NB4 (cell line): ENCODE measurements at regions not wholly inside any gene's neighbourhood (a gene's known extent, or its start where the extent isn't known, plus 50 kb on each side); places are given as distances from the start of the nearest gene placed in this dataset.

Experiments
- DNase-seq: peaks from one replicate; pipeline ENCODE4 v3.0.0; 2010; ENCODE audit warnings: low read depth
- H3K4me3 ChIP-seq: one replicate; pipeline ENCODE4 v1.5.1; 2011; ENCODE audit warnings: mild to moderate bottlenecking, low read depth, low read length, moderate library complexity
- CTCF ChIP-seq: IDR thresholded peaks from one replicate; pipeline ENCODE4 v1.5.1; 2012; ENCODE audit warnings: low read depth, low read length
- MYC ChIP-seq: IDR thresholded peaks from 2 replicates; pipeline ENCODE4 v1.6.1; 2011; ENCODE audit warnings: low read depth, low read length
- POLR2A ChIP-seq: IDR thresholded peaks from 2 replicates; pipeline ENCODE4 v1.6.1; 2011; ENCODE audit warnings: mild to moderate bottlenecking; ENCODE audit not compliant: insufficient read length; ENCODE audit errors: extremely low read depth
- TF ChIP-seq, protein P1 (sequence below): IDR thresholded peaks from 2 replicates; pipeline ENCODE4 v1.6.1; 2011; ENCODE audit warnings: low read depth, low read length

DNA sequence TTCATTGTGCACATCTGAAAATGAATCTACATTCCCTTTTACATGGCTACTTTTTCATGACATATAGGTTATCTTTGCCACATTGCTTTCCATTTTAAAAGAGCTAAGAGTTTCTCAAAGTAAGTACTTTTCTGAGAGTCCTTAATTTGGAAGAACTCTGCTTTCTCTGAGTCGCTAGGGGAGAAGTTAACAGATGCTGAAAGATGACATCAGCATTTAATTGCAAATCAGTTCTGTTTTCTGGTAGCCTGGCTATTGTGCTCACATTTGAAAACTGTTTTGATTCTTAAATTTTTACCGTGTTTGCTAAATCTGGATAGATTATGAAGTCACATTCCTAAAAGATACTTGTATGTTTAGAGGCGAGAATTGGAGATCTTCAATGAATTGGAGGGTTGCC lies 107.7 kb upstream of the C1QTNF9B start:
- H3K4me3 ChIP-seq, result no peak overlapping the region
- TF ChIP-seq, protein P1, sequence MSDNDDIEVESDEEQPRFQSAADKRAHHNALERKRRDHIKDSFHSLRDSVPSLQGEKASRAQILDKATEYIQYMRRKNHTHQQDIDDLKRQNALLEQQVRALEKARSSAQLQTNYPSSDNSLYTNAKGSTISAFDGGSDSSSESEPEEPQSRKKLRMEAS, result no peak
- TF ChIP-seq CTCF, result no peak
- no peak for TF ChIP-seq POLR2A
- no peak for TF ChIP-seq MYC
- DNase-seq, result no peak

- TF ChIP-seq CTCF, result no peak
- TF ChIP-seq, protein P1, result no peak
- TF ChIP-seq POLR2A, result no peak
- TF ChIP-seq MYC, result no peak
- no peak overlapping the region for H3K4me3 ChIP-seq
- no peak for DNase-seq
Observed at GRCh38 chr13:24005755-24006281, 108.5 kb upstream of the C1QTNF9B start.

GRCh38 chr13:24006520-24007248 lies 109.4 kb upstream of the C1QTNF9B start:
- DNase-seq, result no peak
- TF ChIP-seq, protein P1, result no peak
- TF ChIP-seq POLR2A, result no peak
- no peak for TF ChIP-seq MYC
- TF ChIP-seq CTCF, result no peak
- no peak overlapping the region for H3K4me3 ChIP-seq

DNA sequence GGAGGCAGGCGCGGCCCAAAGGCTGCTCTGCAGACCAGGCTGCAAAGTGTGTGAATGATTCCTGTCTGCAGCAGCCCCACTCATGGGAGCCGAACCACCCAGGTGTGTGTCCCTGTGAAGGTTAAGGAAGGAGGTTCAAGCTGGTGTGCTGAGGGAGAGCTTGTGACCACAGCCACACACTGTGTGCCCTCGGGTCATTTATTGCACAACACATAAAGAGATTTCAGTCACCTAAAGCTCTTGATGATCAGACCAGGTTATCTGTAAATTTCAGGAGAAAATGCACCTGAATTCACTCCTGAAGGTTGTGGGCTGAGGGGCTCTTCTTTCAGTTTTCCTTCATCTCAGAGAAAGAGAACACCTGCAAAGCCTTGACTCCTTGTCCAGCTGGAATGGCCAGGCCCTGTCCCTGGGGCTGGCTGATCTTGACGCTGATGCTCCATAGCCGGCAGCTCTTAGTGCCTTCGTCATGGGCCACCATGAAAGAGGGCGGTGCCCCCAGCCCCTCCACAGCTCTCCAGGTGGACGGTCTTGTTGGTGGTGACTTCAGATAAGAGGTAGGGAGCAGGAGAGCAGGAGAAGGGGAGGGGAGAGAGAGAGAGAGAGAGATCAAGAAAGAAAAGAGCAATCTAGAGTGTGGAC lies 110.8 kb upstream of the C1QTNF9B start:
- DNase-seq, result no peak
- TF ChIP-seq CTCF, result no peak
- TF ChIP-seq, protein P1, result no peak
- no peak for TF ChIP-seq POLR2A
- TF ChIP-seq MYC, result no peak
- H3K4me3 ChIP-seq, result no peak overlapping the region

- no peak overlapping the region for H3K4me3 ChIP-seq
- TF ChIP-seq, protein P1, result no peak
- TF ChIP-seq MYC (no peak), POLR2A (no peak), CTCF (no peak)
- DNase-seq, result no peak
Observed at GRCh38 chr13:24008679-24009078, 111.4 kb upstream of the C1QTNF9B start.
